Ishikawa (cell line): ENCODE measurements at regions not wholly inside any gene's neighbourhood (a gene's known extent, or its start where the extent isn't known, plus 50 kb on each side); places are given as distances from the start of the nearest gene placed in this dataset.
A peak's percentile ranks its signal among the peaks of the same experiment; 100 is the strongest.

Experiments used
- CEBPB ChIP-seq: IDR thresholded peaks from 2 replicates; pipeline ENCODE4 v1.6.1; 2012
- CREB1 ChIP-seq: IDR thresholded peaks from 2 replicates; pipeline ENCODE4 v1.6.1; 2012; ENCODE audit warnings: low read depth
- EGR1 ChIP-seq: IDR thresholded peaks from 2 replicates; pipeline ENCODE4 v1.6.1; 2012
- EP300 ChIP-seq: IDR thresholded peaks from 2 replicates; pipeline ENCODE4 v1.6.1; 2012; ENCODE audit warnings: borderline replicate concordance
- FOXM1 ChIP-seq: IDR thresholded peaks from 2 replicates; pipeline ENCODE4 v1.6.1; 2012; ENCODE audit warnings: low read depth, borderline replicate concordance
- NFIC ChIP-seq: IDR thresholded peaks from 2 replicates; pipeline ENCODE4 v1.6.1; 2012
- RAD21 ChIP-seq: IDR thresholded peaks from 2 replicates; pipeline ENCODE4 v1.6.1; 2012; ENCODE audit warnings: low read depth
- TAF1 ChIP-seq: IDR thresholded peaks from 2 replicates; pipeline ENCODE4 v1.6.1; 2012; ENCODE audit warnings: low read depth, mild to moderate bottlenecking
- TCF12 ChIP-seq: IDR thresholded peaks from 2 replicates; pipeline ENCODE4 v1.6.1; 2012; ENCODE audit warnings: low read depth
- TEAD4 ChIP-seq: IDR thresholded peaks from 2 replicates; pipeline ENCODE4 v1.6.1; 2012
- YY1 ChIP-seq: IDR thresholded peaks from 2 replicates; pipeline ENCODE4 v1.6.1; 2012; ENCODE audit warnings: low read depth
- ZBTB7A ChIP-seq: IDR thresholded peaks from 2 replicates; pipeline ENCODE4 v1.6.1; 2012; ENCODE audit warnings: low read depth
- TF ChIP-seq, protein P1 (sequence below): IDR thresholded peaks from 2 replicates; pipeline ENCODE4 v1.6.1; 2012
- TF ChIP-seq, protein P2 (sequence below): IDR thresholded peaks from 2 replicates; pipeline ENCODE4 v1.6.1; 2012
- TF ChIP-seq, protein P3 (sequence below): IDR thresholded peaks from 2 replicates; pipeline ENCODE4 v1.6.1; 2012; ENCODE audit warnings: low read depth, mild to moderate bottlenecking

DNA sequence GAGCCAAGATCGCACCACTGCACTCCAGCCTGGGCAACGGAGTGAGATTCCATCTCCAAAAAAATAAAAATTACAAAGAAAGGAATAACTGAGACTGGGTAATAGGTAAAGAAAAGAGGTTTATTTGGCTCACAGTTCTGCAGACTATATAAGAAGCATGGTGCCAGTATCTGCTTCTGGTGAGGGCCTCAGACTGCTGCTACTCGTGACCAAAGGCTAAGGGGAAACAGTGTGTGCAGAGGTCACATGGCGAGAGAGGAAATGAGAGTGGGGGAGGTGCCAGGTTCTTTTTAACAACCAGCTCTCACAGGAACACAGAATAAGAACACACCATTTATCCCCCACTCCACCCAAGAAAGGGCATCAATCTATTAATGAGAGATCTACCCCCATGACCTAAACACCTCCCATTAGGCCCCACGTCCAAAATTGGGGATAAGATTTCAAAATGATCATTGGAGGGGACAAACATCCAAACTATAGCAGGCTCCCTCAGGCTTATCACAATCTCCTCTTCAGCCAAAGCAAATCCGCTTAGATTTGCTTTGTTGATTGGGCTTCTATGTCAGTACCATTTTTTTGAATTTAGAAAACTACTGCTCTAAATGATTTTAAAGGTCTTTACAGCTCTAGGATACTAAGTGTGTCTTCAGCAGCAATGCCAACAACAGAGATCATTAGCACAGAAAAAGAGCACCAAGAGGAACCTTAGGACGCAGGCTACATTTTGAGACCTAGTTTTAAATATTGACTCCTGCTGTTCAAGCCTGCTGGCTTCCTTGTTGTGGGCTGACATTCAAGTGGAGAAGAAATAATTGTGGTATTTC, 84.2 kb upstream of the TBL1XR1 start:
- TF ChIP-seq, protein P1, sequence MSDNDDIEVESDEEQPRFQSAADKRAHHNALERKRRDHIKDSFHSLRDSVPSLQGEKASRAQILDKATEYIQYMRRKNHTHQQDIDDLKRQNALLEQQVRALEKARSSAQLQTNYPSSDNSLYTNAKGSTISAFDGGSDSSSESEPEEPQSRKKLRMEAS = no peak
- TF ChIP-seq, protein P2, sequence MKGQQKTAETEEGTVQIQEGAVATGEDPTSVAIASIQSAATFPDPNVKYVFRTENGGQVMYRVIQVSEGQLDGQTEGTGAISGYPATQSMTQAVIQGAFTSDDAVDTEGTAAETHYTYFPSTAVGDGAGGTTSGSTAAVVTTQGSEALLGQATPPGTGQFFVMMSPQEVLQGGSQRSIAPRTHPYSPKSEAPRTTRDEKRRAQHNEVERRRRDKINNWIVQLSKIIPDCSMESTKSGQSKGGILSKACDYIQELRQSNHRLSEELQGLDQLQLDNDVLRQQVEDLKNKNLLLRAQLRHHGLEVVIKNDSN = peak; percentile 76
- TF ChIP-seq TEAD4 = no peak
- 0 out of 2 replicates have a peak, but pooled peaks have one; percentile 57 for TF ChIP-seq YY1
- TF ChIP-seq NFIC = no peak
- no peak for TF ChIP-seq RAD21
- no peak for TF ChIP-seq FOXM1
- no peak for TF ChIP-seq EGR1
- TF ChIP-seq EP300 = no peak
- TF ChIP-seq TCF12 = no peak
- TF ChIP-seq CREB1 = 0 out of 2 replicates have a peak, but pooled peaks have one; percentile 0
- no peak for TF ChIP-seq CEBPB
- TF ChIP-seq, protein P3, sequence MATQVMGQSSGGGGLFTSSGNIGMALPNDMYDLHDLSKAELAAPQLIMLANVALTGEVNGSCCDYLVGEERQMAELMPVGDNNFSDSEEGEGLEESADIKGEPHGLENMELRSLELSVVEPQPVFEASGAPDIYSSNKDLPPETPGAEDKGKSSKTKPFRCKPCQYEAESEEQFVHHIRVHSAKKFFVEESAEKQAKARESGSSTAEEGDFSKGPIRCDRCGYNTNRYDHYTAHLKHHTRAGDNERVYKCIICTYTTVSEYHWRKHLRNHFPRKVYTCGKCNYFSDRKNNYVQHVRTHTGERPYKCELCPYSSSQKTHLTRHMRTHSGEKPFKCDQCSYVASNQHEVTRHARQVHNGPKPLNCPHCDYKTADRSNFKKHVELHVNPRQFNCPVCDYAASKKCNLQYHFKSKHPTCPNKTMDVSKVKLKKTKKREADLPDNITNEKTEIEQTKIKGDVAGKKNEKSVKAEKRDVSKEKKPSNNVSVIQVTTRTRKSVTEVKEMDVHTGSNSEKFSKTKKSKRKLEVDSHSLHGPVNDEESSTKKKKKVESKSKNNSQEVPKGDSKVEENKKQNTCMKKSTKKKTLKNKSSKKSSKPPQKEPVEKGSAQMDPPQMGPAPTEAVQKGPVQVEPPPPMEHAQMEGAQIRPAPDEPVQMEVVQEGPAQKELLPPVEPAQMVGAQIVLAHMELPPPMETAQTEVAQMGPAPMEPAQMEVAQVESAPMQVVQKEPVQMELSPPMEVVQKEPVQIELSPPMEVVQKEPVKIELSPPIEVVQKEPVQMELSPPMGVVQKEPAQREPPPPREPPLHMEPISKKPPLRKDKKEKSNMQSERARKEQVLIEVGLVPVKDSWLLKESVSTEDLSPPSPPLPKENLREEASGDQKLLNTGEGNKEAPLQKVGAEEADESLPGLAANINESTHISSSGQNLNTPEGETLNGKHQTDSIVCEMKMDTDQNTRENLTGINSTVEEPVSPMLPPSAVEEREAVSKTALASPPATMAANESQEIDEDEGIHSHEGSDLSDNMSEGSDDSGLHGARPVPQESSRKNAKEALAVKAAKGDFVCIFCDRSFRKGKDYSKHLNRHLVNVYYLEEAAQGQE = no peak
- no peak for TF ChIP-seq ZBTB7A

DNA sequence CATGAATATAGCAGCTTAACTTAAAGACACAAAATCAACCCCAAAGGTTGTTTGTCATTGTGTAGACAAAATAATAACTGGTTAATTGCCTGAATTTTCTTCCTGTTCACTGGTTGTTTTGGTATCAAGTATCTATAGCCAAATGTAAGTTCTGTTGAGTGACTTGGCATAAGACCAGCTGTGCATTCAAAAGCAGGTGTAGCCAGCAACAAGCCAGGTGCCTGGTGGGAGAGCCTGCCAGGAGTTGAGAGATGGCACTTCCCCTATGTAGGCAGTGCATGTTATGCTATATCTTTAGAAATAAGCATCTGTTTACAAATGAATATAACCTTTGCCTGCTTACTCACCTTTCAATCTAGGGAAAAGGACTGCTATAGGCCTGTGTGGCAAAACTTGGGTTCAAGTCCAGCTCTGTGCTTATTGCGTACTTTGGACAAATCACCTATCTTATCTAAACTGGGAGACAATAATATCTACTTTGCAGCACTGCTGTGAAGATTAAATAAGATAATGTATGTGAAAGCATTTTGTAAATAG, 84.9 kb upstream of the TBL1XR1 start:
- TF ChIP-seq TEAD4 (peak; percentile 96), CREB1 (no peak), ZBTB7A (no peak), TAF1 (no peak), FOXM1 (peak; percentile 97), TCF12 (peak; percentile 100), RAD21 (peak; percentile 48), YY1 (no peak), NFIC (peak; percentile 100), CEBPB (peak; percentile 72), EGR1 (no peak), EP300 (peak; percentile 98)
- TF ChIP-seq, protein P2 = peak; percentile 34
- TF ChIP-seq, protein P3 = peak; percentile 33; the same call in 1 of the 2 replicates
- TF ChIP-seq, protein P1 = peak; percentile 83

DNA sequence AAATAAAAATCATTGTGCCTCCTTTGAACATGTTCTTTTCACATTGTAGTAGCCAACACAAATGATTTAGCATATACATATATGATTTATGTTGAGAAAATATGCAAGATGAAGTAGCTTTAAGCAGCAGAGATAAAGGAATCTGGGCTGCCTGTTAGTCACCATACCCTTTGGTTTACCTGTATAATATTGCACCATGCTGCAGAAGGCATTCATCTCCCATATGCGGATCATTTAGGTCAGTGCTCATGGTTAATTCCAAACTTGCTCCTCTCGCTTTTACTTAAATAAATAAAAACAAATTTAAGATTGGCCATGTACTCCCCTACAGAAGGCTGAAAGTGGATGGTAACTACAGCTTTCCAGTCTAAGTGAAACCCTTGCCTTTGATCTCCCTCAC, 86.7 kb upstream of the TBL1XR1 start:
- TF ChIP-seq NFIC (no peak), TEAD4 (no peak), EP300 (no peak), RAD21 (no peak), FOXM1 (no peak), TCF12 (no peak), ZBTB7A (no peak), TAF1 (no peak), EGR1 (no peak), YY1 (no peak), CREB1 (no peak)
- TF ChIP-seq, protein P2 = no peak
- TF ChIP-seq, protein P3 = no peak
